Fibroblast of mammary gland (primary cell): ENCODE measurements at regions not wholly inside any gene's neighbourhood (a gene's known extent, or its start where the extent isn't known, plus 50 kb on each side); places are given as distances from the start of the nearest gene placed in this dataset.

Source experiments
- DNase-seq: peaks from one replicate; pipeline ENCODE4 v3.0.0-alpha.2; 2010; ENCODE audit warnings: low read depth
- H3K4me3 ChIP-seq: 2 replicates; pipeline ENCODE4 v1.5.1; 2011; ENCODE audit warnings: low read depth, mild to moderate bottlenecking, low read length, moderate library complexity; ENCODE audit not compliant: control insufficient read depth
- CTCF ChIP-seq: conservative IDR thresholded peaks from 2 replicates; pipeline ENCODE4 v1.5.1; 2011; ENCODE audit warnings: low read depth, low read length, inconsistent platforms; ENCODE audit not compliant: control insufficient read depth, insufficient read depth

GRCh38 chr17:63335831-63336230, 110.3 kb downstream of the CYB561 start:
- no peak overlapping the region for H3K4me3 ChIP-seq
- no peak for TF ChIP-seq CTCF
- no peak for DNase-seq

GRCh38 chr17:63337579-63337978, 108.5 kb downstream of the CYB561 start:
- no peak overlapping the region for H3K4me3 ChIP-seq
- peak; percentile 28 for DNase-seq
- no peak for TF ChIP-seq CTCF

- DNase-seq: peak; percentile 41
- no peak overlapping the region for H3K4me3 ChIP-seq
- no peak for TF ChIP-seq CTCF
These were observed 107.8 kb downstream of the CYB561 start for GRCh38 chr17:63338272-63338671.

- no peak for TF ChIP-seq CTCF
- no peak overlapping the region for H3K4me3 ChIP-seq
- no peak for DNase-seq
These were observed 104.8 kb downstream of the CYB561 start for GRCh38 chr17:63341276-63341675.

- TF ChIP-seq CTCF: no peak
- no peak for DNase-seq
- H3K4me3 ChIP-seq: no peak overlapping the region
These were observed 101.7 kb downstream of the CYB561 start for GRCh38 chr17:63344383-63344782.

GRCh38 chr17:63345611-63346010, 100.5 kb downstream of the CYB561 start:
- H3K4me3 ChIP-seq: no peak overlapping the region
- peak; percentile 68 for DNase-seq
- TF ChIP-seq CTCF: no peak

GRCh38 chr17:63347475-63347874, 98.6 kb downstream of the CYB561 start:
- no peak overlapping the region for H3K4me3 ChIP-seq
- no peak for DNase-seq
- no peak for TF ChIP-seq CTCF
